ENCODE measurements at regions not wholly inside any gene's neighbourhood (a gene's known extent, or its start where the extent isn't known, plus 50 kb on each side); places are given as distances from the start of the nearest gene placed in this dataset.

DNA sequence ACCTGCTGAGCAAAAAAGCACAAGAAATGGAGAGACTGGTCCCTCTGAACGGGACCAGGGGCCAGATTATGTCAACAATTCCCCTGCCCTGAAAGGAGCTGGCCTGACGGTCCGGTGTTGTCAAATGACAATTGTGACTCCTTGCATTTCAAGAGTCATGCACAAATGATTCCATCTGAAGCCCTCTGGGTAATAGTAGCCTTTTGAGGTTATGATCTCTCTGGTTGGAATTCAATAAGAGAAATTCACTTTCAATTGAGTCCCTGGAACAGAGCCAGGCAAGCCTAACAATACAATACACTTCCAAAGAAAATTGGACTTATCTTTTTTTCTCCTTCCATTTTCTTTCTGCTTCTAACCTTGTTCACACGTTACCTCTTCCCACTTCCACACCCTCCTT lies 116.9 kb downstream of the C1D start:
- TF ChIP-seq, protein P1, sequence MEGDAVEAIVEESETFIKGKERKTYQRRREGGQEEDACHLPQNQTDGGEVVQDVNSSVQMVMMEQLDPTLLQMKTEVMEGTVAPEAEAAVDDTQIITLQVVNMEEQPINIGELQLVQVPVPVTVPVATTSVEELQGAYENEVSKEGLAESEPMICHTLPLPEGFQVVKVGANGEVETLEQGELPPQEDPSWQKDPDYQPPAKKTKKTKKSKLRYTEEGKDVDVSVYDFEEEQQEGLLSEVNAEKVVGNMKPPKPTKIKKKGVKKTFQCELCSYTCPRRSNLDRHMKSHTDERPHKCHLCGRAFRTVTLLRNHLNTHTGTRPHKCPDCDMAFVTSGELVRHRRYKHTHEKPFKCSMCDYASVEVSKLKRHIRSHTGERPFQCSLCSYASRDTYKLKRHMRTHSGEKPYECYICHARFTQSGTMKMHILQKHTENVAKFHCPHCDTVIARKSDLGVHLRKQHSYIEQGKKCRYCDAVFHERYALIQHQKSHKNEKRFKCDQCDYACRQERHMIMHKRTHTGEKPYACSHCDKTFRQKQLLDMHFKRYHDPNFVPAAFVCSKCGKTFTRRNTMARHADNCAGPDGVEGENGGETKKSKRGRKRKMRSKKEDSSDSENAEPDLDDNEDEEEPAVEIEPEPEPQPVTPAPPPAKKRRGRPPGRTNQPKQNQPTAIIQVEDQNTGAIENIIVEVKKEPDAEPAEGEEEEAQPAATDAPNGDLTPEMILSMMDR (IDR thresholded peaks at IDR 0.05 in 2 of 3, conservative IDR thresholded peaks at IDR 0.05 in 1 of 3; ENCODE audit: borderline replicate concordance in 1 of 3, insufficient read depth in 1 of 3, low read depth in 2 of 3, low read length in 2 of 3) = no peak
- TF ChIP-seq POLR2A (IDR thresholded peaks at IDR 0.05; ENCODE audit: borderline replicate concordance, extremely low read depth, insufficient read depth, insufficient read length) (no peak), RAD21 (IDR thresholded peaks at IDR 0.05; ENCODE audit: low read depth) (no peak), JUND (IDR thresholded peaks at IDR 0.05) (no peak), FOSL1 (IDR thresholded peaks at IDR 0.05; ENCODE audit: low read depth) (no peak), EZH2 (IDR thresholded peaks at IDR 0.05) (no peak), EZH2phosphoT487 (IDR thresholded peaks at IDR 0.05; ENCODE audit: borderline replicate concordance) (no peak), POLR2AphosphoS5 (IDR thresholded peaks at IDR 0.05; ENCODE audit: low read depth, low read length) (no peak), ZFX (IDR thresholded peaks at IDR 0.05) (no peak), EGR1 (IDR thresholded peaks at IDR 0.05; ENCODE audit: low read depth) (no peak)

Data from HCT116 (cell line).